DMS53 (cell line): ENCODE measurements at regions not wholly inside any gene's neighbourhood (a gene's known extent, or its start where the extent isn't known, plus 50 kb on each side); places are given as distances from the start of the nearest gene placed in this dataset.

Experiments
- DNase-seq: peaks from one replicate; lab custom pipeline; 2025; lab: John Stamatoyannopoulos, UW

- DNase-seq, result no peak
Observed at GRCh38 chr12:90260136-90260535, 551.5 kb upstream of the ATP2B1 start.

DNA sequence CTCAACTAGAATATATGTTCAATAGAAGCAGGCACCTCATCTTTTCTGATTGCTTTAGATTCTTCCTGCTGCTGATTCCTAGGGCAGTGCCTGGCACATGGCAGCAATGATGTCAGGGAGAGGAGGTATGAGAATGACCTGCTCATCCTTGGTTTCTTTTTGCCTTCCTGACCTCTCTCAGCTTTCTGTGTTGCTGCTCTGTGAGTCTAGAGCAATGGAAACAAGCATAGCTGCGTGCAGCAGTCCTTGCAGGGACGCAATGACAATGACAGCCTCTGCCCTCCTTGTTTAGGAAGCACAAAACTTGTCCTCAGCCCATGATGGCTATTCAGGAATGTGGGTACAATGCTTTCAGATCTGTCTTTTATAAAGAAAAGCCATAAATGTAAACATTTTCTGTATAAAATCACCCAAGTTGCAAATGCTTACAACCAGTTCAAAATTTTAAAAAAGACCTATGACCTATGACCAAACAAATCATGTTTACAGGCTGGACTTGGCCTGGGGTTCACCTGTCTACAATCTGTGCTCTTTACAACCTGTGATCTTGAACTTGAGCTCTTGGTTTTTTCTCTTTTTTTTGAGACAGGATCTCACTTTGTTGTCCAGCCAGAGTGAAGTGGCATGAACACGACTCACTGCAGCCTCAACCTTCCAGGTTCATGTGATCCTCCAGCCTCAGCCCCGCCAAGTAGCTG lies 549.4 kb upstream of the ATP2B1 start:
- no peak for DNase-seq

GRCh38 chr12:90254796-90255195 lies 546.2 kb upstream of the ATP2B1 start:
- DNase-seq, result no peak

DNA sequence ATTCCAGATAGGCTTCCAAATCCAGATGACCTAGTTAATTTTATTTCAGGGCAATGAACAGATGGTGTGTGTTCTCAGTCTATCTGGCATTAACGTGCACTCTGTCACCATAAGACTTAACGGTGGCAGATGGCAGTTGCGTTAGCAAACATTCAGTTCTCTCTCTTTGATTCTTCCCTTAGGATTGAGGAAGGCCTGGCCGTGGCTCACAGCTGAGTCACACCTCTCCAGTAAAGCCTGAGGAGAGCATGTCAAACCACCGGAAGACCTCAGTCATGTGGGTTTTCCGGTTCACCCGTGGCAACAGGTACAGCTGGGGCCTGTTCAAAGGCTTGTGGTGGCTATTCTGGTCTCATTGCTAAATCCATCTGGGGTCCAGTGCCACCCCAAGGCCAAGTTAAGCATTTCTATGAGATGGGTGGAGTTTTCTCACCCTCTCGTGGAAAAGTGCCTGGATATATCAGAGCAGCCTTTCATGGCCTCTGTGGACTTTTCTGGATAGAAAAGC lies 545.1 kb upstream of the ATP2B1 start:
- peak; percentile 99 for DNase-seq

GRCh38 chr12:90253136-90253535 lies 544.5 kb upstream of the ATP2B1 start:
- no peak for DNase-seq

GRCh38 chr12:90250766-90251165 lies 542.1 kb upstream of the ATP2B1 start:
- no peak for DNase-seq

DNA sequence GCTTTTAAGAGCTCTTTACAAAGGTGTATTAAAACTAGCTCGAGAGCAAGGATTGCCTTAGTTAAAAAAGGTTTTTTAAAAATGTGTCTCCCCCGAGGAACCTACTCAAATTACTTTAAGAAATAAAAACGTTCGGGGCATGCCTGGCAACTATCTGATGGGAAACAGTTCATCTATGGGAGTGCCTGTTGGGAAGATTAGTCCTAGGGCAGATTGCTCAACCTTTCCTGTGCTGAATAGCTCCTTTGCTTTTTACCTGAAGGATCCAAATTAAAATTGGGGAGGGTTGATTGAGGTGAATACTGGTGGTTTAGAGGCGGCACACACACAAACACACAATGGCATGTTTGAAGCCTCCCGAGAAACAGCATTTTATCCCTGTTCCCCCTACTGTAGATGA lies 541.4 kb upstream of the ATP2B1 start:
- no peak for DNase-seq

DNA sequence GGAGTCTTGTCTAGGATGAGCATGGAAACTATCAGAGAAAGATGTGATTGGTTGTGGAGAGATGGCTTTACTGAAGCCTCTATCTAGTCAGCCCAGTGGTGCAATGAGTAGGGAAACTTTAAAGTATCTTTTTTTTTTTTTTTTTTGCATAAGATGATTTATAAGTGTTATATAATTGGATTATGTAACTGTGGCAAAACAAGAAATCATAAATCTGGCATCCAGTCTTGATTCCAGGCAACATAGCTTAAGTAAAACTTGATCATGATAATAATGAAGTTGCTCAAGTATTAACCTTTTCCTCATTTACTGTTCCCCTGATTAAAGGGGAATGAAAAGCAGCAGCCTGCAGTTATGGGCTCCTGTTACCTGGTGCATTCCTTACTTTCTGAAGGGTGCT lies 538.0 kb upstream of the ATP2B1 start:
- no peak for DNase-seq

GRCh38 chr12:90245391-90245790 lies 536.8 kb upstream of the ATP2B1 start:
- DNase-seq, result no peak

- peak; percentile 68 for DNase-seq
Observed at GRCh38 chr12:90244232-90244631, 535.6 kb upstream of the ATP2B1 start.

DNA sequence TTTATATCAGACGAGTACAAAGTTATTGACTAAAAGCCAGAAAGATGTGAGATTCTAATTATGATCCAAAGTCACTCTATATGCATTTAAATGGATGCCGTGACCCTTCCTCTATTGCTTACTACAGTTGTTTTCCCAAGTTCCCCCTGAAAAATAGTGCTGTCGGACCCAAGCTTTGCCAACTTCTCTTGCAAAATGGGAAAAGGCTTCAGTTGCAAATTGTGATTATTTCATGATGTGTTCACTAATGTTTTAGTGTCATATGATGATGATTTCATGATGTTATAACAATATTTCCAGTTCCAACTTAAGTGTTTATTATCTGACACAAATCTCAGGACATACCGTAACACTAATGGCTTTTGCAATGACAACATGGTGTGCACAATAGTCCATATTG lies 534.6 kb upstream of the ATP2B1 start:
- no peak for DNase-seq

DNA sequence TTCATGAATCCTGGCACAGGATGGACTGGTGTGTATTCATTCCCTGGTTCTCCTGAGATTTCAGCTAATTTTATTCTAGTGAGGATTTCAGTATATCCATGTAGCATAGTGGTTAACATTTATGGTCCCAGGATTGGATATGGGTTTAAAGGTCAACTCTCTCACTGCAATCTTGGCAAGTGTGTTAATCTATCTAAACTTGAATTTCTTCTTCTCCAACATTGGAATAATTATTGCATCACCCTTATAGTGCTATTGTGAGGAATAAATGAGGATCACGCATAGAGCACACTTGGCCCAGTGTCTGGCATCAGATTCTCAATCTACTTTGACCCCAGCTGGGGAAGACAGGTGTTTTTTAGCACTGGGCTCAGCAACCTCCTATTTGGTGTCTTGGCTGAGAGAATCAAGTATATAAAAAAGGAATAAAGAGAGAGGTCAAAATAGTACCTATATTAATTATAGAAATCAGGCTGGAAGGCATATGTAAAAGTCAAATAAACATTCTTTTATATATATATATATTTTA lies 531.2 kb upstream of the ATP2B1 start:
- DNase-seq, result no peak

DNA sequence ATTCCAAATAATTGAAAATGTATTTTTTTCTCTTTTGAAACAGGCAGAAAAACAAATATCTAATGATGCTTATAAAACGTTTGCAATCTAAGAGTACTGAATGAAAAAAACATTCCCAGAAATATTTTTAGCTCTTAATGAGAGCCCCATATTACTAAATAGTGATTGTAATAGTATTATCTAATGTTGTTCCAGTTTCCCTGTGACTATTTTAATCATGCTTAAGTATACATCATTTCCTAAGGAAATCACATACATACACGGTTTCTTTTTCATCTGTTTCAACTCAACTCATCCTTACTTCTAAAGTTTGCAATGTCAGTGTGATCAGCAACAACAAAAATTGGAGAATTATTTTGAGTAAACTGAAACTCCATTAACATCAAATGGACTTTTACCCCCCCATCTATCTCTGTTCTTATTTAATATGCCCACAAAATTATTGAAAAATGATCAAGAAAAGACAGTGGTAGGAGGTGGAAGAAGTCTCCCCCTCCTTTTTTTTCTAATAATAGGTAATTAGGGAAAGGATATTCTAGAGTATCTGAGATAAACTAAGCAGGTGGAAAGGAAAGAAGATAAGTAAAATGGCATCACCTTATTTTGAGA lies 530.1 kb upstream of the ATP2B1 start:
- DNase-seq, result no peak

DNA sequence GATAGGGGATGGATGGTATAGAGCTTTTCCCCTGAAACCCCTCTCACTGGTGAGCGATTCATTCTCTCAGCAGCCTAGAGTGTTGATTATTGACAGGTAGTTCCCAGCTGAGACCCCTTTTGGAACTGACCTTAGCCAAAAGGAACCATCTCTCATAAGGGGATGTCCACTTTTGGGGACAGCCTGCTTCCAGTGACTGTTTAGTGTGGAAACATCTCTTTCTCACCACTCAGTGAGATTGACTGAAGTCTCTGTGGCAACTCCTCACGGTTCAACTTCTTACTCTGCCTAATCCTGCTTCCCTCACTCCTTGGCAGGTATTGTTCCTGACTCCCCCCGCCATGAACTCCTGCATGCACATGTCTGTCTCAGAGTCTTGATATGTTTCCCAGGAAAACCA lies 529.2 kb upstream of the ATP2B1 start:
- no peak for DNase-seq

- no peak for DNase-seq
Observed at GRCh38 chr12:90235642-90236041, 527.0 kb upstream of the ATP2B1 start.

- DNase-seq, result no peak
Observed at GRCh38 chr12:90234472-90234871, 525.8 kb upstream of the ATP2B1 start.

- DNase-seq, result no peak
Observed at GRCh38 chr12:90233168-90234100, 524.8 kb upstream of the ATP2B1 start.

GRCh38 chr12:90229407-90230170 lies 521.0 kb upstream of the ATP2B1 start:
- DNase-seq, result no peak

DNA sequence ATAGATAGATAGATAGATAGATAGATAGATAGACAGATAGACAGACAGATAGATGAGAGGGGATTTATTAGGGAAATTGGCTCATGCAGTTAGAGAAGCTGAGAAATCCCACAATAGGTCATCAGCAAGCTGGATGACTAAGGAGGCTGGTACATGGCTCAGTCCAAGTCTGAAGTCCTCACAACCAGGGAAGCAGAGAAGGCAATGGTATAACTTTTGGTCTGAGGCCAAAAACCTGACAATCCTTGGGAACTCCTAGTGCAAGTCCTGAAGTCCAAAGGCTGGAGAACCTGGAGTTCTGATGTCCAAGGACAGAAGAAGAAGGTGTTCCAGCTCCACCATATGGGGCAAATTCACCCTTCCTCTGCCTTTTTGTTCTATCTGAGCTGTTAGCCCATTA lies 517.6 kb upstream of the ATP2B1 start:
- no peak for DNase-seq

DNA sequence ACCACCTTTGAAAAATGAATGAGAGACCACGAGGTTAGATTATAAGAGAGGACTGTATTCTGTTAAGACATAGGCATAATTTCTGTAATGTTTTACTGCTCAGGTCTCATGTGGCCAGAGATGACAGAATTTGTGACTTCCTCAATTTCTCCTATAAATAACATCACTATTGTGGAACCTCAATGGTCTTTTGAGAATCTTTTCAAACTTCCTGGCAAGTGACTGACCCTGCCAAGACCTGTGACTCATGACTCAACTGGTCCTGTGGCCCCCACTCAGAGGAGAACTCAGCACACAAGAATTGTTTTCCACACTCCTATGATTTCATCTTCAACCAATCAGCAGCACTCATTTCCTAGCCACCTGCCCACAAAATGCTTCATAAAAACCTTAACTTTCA lies 508.2 kb upstream of the ATP2B1 start:
- no peak for DNase-seq

DNA sequence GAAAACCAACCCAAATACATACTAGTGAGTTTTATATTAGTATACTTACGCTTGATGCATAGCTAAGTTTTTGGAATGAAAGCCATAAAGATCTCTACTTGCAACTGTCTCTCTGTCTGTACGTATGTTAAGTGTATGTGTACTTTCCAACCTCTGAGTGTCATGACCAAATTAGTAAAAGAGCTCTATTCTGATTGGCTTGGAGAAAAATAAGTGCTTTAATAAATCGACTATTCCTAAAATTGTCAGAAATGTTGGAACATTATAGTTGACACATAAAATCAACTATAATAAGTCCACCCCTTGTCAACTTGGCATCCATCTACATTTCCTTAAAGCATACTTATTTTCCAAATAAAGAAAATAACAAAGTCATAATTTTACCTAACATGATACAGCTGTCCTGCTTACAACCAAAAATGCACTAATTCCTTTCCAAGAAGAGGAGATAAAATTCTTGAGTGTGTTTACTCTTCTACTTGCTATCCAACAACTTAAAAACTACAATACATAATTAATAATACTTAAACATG lies 507.4 kb upstream of the ATP2B1 start:
- no peak for DNase-seq
